ENCODE measurements at regions not wholly inside any gene's neighbourhood (a gene's known extent, or its start where the extent isn't known, plus 50 kb on each side); places are given as distances from the start of the nearest gene placed in this dataset.

GRCh38 chr11:38723361-38723760 is 2125.3 kb upstream of the RAG2 start:
- ATAC-seq (no peak), DNase-seq (ENCODE audit: low spot score) (no peak)
- ChIA-PET CTCF (no interaction called here), POLR2A (no interaction called here)
- H3K27ac Mint-ChIP-seq: no peak overlapping the region
- no peak overlapping the region for H3K4me3 Mint-ChIP-seq
- peaks cover 58% of the 10 kb centered on the region for H3K9me3 Mint-ChIP-seq
- peaks cover 42% of the 10 kb centered on the region for H3K36me3 Mint-ChIP-seq
- TF ChIP-seq, protein P1, sequence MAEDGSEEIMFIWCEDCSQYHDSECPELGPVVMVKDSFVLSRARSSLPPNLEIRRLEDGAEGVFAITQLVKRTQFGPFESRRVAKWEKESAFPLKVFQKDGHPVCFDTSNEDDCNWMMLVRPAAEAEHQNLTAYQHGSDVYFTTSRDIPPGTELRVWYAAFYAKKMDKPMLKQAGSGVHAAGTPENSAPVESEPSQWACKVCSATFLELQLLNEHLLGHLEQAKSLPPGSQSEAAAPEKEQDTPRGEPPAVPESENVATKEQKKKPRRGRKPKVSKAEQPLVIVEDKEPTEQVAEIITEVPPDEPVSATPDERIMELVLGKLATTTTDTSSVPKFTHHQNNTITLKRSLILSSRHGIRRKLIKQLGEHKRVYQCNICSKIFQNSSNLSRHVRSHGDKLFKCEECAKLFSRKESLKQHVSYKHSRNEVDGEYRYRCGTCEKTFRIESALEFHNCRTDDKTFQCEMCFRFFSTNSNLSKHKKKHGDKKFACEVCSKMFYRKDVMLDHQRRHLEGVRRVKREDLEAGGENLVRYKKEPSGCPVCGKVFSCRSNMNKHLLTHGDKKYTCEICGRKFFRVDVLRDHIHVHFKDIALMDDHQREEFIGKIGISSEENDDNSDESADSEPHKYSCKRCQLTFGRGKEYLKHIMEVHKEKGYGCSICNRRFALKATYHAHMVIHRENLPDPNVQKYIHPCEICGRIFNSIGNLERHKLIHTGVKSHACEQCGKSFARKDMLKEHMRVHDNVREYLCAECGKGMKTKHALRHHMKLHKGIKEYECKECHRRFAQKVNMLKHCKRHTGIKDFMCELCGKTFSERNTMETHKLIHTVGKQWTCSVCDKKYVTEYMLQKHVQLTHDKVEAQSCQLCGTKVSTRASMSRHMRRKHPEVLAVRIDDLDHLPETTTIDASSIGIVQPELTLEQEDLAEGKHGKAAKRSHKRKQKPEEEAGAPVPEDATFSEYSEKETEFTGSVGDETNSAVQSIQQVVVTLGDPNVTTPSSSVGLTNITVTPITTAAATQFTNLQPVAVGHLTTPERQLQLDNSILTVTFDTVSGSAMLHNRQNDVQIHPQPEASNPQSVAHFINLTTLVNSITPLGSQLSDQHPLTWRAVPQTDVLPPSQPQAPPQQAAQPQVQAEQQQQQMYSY (CRISPR knock-in tag; IDR thresholded peaks at IDR 0.05): no peak
- no peak for TF ChIP-seq ZNF263 (CRISPR knock-in tag; IDR thresholded peaks at IDR 0.05; ENCODE audit: low read depth)
- TF ChIP-seq RORB (CRISPR knock-in tag; IDR thresholded peaks at IDR 0.05): no peak
- TF ChIP-seq, protein P2, sequence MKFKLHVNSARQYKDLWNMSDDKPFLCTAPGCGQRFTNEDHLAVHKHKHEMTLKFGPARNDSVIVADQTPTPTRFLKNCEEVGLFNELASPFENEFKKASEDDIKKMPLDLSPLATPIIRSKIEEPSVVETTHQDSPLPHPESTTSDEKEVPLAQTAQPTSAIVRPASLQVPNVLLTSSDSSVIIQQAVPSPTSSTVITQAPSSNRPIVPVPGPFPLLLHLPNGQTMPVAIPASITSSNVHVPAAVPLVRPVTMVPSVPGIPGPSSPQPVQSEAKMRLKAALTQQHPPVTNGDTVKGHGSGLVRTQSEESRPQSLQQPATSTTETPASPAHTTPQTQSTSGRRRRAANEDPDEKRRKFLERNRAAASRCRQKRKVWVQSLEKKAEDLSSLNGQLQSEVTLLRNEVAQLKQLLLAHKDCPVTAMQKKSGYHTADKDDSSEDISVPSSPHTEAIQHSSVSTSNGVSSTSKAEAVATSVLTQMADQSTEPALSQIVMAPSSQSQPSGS (CRISPR knock-in tag; IDR thresholded peaks at IDR 0.05; ENCODE audit: borderline replicate concordance, low read depth): no peak
- TF ChIP-seq KAT7 (CRISPR knock-in tag; IDR thresholded peaks at IDR 0.05; ENCODE audit: borderline replicate concordance): no peak
- TF ChIP-seq STAT6 (CRISPR knock-in tag; conservative IDR thresholded peaks at IDR 0.05; ENCODE audit: low read depth): no peak
- TF ChIP-seq MLX (CRISPR knock-in tag; IDR thresholded peaks at IDR 0.05): no peak
- no peak for TF ChIP-seq HMGXB4 (CRISPR knock-in tag; IDR thresholded peaks at IDR 0.05)
- TF ChIP-seq JUN (CRISPR knock-in tag; IDR thresholded peaks at IDR 0.05): no peak
- TF ChIP-seq SOX15 (CRISPR knock-in tag; IDR thresholded peaks at IDR 0.05): no peak
- no peak for TF ChIP-seq CTCF (IDR thresholded peaks at IDR 0.05)
- no peak for TF ChIP-seq SMAD4 (CRISPR knock-in tag; IDR thresholded peaks at IDR 0.05)
- H3K4me1 Mint-ChIP-seq: no peaks in the 10 kb centered on the region; the same call in 1 of the 2 replicates
- H3K27me3 Mint-ChIP-seq (ENCODE audit: low read depth): peaks cover 7% of the 10 kb centered on the region

Data from WTC11 (cell line).